ENCODE measurements at regions not wholly inside any gene's neighbourhood (a gene's known extent, or its start where the extent isn't known, plus 50 kb on each side); places are given as distances from the start of the nearest gene placed in this dataset.

- H3K9me3 ChIP-seq: no peaks in the 10 kb centered on the region
- WGBS, 2 donors: 40 to 49% methylated on average over 2 of the region's 2 CpGs
- no peaks in the 10 kb centered on the region for H3K4me1 ChIP-seq
- no peaks in the 10 kb centered on the region for H3K27me3 ChIP-seq
- H3K4me3 ChIP-seq: no peak overlapping the region
- TF ChIP-seq CTCF (IDR thresholded peaks at IDR 0.05) (no peak), POLR2A (IDR thresholded peaks at IDR 0.05) (no peak), EP300 (IDR thresholded peaks at IDR 0.05) (no peak)
- H3K27ac ChIP-seq: no peak overlapping the region
- DNase-seq (ENCODE audit: low spot score in 2 of 2): no peak
- H3K36me3 ChIP-seq: no peaks in the 10 kb centered on the region
These were observed 298.9 kb downstream of the ATXN7L3B start for GRCh38 chr12:74836567-74836966.

GRCh38 chr12:74846116-74846515 lies 308.5 kb downstream of the ATXN7L3B start:
- TF ChIP-seq CTCF (IDR thresholded peaks at IDR 0.05) (no peak), POLR2A (IDR thresholded peaks at IDR 0.05) (no peak), EP300 (IDR thresholded peaks at IDR 0.05) (no peak)
- H3K27ac ChIP-seq: no peak overlapping the region
- H3K36me3 ChIP-seq: no peaks in the 10 kb centered on the region
- no peaks in the 10 kb centered on the region for H3K4me1 ChIP-seq
- no peaks in the 10 kb centered on the region for H3K27me3 ChIP-seq
- no peak overlapping the region for H3K4me3 ChIP-seq
- H3K9me3 ChIP-seq: no peaks in the 10 kb centered on the region
- no peak for DNase-seq (ENCODE audit: low spot score in 2 of 2)
- whole genome bisulfite sequencing, 2 donors: 46% methylated on average over 2 of the region's 2 CpGs

- Histone ChIP-seq H3K27ac (no peak overlapping the region), H3K4me3 (no peak overlapping the region), H3K4me1 (no peaks in the 10 kb centered on the region), H3K9me3 (no peaks in the 10 kb centered on the region), H3K27me3 (no peaks in the 10 kb centered on the region), H3K36me3 (no peaks in the 10 kb centered on the region)
- DNase-seq (ENCODE audit: low spot score in 2 of 2): no peak
- TF ChIP-seq EP300 (IDR thresholded peaks at IDR 0.05): no peak
- TF ChIP-seq POLR2A (IDR thresholded peaks at IDR 0.05): no peak
- no peak for TF ChIP-seq CTCF (IDR thresholded peaks at IDR 0.05)
- 58 to 61% methylated on average over 5 of the region's 5 CpGs for WGBS, 2 donors
These were observed 309.5 kb downstream of the ATXN7L3B start for GRCh38 chr12:74847169-74847568.

GRCh38 chr12:74848006-74848405 lies 310.4 kb downstream of the ATXN7L3B start:
- DNase-seq (ENCODE audit: low spot score in 2 of 2): no peak
- Histone ChIP-seq H3K4me1 (no peaks in the 10 kb centered on the region), H3K9me3 (no peaks in the 10 kb centered on the region), H3K27ac (no peak overlapping the region), H3K4me3 (no peak overlapping the region), H3K27me3 (no peaks in the 10 kb centered on the region), H3K36me3 (no peaks in the 10 kb centered on the region)
- 71 to 83% methylated on average over 2 of the region's 2 CpGs for WGBS, 2 donors
- TF ChIP-seq POLR2A (IDR thresholded peaks at IDR 0.05): no peak
- TF ChIP-seq EP300 (IDR thresholded peaks at IDR 0.05): no peak
- TF ChIP-seq CTCF (IDR thresholded peaks at IDR 0.05): no peak

GRCh38 chr12:74849801-74850200 lies 312.2 kb downstream of the ATXN7L3B start:
- no peaks in the 10 kb centered on the region for H3K27me3 ChIP-seq
- no peaks in the 10 kb centered on the region for H3K36me3 ChIP-seq
- H3K9me3 ChIP-seq: no peaks in the 10 kb centered on the region
- H3K27ac ChIP-seq: no peak overlapping the region
- 65 to 69% methylated on average over 1 of the region's 1 CpG for WGBS, 2 donors
- no peak for TF ChIP-seq POLR2A (IDR thresholded peaks at IDR 0.05)
- no peak for TF ChIP-seq CTCF (IDR thresholded peaks at IDR 0.05)
- no peak for TF ChIP-seq EP300 (IDR thresholded peaks at IDR 0.05)
- DNase-seq (ENCODE audit: low spot score in 2 of 2): no peak
- H3K4me3 ChIP-seq: no peak overlapping the region
- no peaks in the 10 kb centered on the region for H3K4me1 ChIP-seq
